NCI-H1048 (cell line): ENCODE measurements at regions not wholly inside any gene's neighbourhood (a gene's known extent, or its start where the extent isn't known, plus 50 kb on each side); places are given as distances from the start of the nearest gene placed in this dataset.
"Not testable (repeated sequence)": the region's sequence is repeated elsewhere in the genome, so short reads cannot be mapped to it uniquely, and the experiment has no call there.

Experiments used
- DNase-seq: peaks from one replicate; lab custom pipeline; 2025; lab: John Stamatoyannopoulos, UW

- DNase-seq = no peak
Observed at GRCh38 chr3:188974856-188975599, 196.7 kb upstream of the TPRG1 start.

- DNase-seq = no peak
Observed at GRCh38 chr3:188975600-188976314, 196.0 kb upstream of the TPRG1 start.

GRCh38 chr3:188976407-188976806, 195.4 kb upstream of the TPRG1 start:
- DNase-seq = no peak

- no peak for DNase-seq
Observed at GRCh38 chr3:188978421-188979171, 193.2 kb upstream of the TPRG1 start.

- no peak for DNase-seq
Observed at GRCh38 chr3:188979248-188979647, 192.5 kb upstream of the TPRG1 start.

GRCh38 chr3:188979669-188980310, 192.0 kb upstream of the TPRG1 start:
- no peak for DNase-seq

- DNase-seq = no peak
Observed at GRCh38 chr3:188993181-188993580, 178.6 kb upstream of the TPRG1 start.

GRCh38 chr3:189001559-189001958, 170.2 kb upstream of the TPRG1 start:
- no peak for DNase-seq

- no peak for DNase-seq
Observed at GRCh38 chr3:189003410-189003809, 168.4 kb upstream of the TPRG1 start.

- DNase-seq = no peak
Observed at GRCh38 chr3:189013224-189013888, 158.4 kb upstream of the TPRG1 start.

GRCh38 chr3:189014526-189014925, 157.2 kb upstream of the TPRG1 start:
- DNase-seq = no peak

- DNase-seq = not testable (repeated sequence)
Observed at GRCh38 chr3:189022576-189023466, 148.9 kb upstream of the TPRG1 start.

- DNase-seq = no peak
Observed at GRCh38 chr3:189025866-189026265, 145.9 kb upstream of the TPRG1 start.

- DNase-seq = no peak
Observed at GRCh38 chr3:189027626-189028155, 144.1 kb upstream of the TPRG1 start.

GRCh38 chr3:189038773-189039745, 132.7 kb upstream of the TPRG1 start:
- no peak for DNase-seq

GRCh38 chr3:189040656-189041335, 131.0 kb upstream of the TPRG1 start:
- DNase-seq = no peak

GRCh38 chr3:189041482-189042090, 130.2 kb upstream of the TPRG1 start:
- DNase-seq = no peak

GRCh38 chr3:189042832-189043231, 128.9 kb upstream of the TPRG1 start:
- no peak for DNase-seq
